Thyroid gland (tissue), 4 donors: ENCODE measurements at regions not wholly inside any gene's neighbourhood (a gene's known extent, or its start where the extent isn't known, plus 50 kb on each side); places are given as distances from the start of the nearest gene placed in this dataset.

ENCODE experiments used
- POLR2A ChIP-seq, 2 donors: fragments of 450-650 bp; IDR thresholded peaks; one replicate each; pipeline ENCODE4 v1.6.1; 2017; ENCODE audit warnings: antibody characterized with exemption in 2 of 2, mild to moderate bottlenecking in 2 of 2, moderate library complexity in 1 of 2
- TF ChIP-seq, protein P1 (sequence below), 6 experiments: fragments of 200-600 bp in 3 of 6; fragments of 450-650 bp in 3 of 6; sonication (generic) in 3 of 6; IDR thresholded peaks; one replicate each; pipeline ENCODE4 v1.5.1; 2016 to 2019; ENCODE audit warnings: antibody characterized with exemption in 6 of 6, mild to moderate bottlenecking in 2 of 6, inconsistent platforms in 1 of 6, moderate library complexity in 1 of 6

DNA sequence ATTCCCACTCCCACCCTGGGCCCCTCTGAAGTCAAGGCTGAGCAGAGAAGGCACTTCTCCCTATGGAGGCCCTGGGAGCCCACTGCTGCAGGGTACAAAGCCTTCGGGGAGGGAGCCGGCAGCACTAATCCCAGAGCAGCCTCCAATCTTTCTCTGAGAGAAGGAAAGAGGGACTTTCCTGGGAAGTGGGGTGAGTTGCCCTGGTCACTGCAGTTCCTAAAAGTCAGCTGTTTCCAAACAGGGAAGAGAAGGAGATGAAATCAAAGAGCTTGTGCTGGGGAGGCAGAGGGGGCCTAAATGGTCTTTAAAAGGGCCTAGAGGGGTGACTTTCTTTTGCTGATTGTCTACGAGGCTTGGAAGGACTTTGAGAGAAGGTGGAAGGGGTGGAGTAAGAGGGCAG is 264.7 kb downstream of the TNS1 start:
- no peak for TF ChIP-seq POLR2A (IDR thresholded peaks at IDR 0.05)
- TF ChIP-seq, protein P1, sequence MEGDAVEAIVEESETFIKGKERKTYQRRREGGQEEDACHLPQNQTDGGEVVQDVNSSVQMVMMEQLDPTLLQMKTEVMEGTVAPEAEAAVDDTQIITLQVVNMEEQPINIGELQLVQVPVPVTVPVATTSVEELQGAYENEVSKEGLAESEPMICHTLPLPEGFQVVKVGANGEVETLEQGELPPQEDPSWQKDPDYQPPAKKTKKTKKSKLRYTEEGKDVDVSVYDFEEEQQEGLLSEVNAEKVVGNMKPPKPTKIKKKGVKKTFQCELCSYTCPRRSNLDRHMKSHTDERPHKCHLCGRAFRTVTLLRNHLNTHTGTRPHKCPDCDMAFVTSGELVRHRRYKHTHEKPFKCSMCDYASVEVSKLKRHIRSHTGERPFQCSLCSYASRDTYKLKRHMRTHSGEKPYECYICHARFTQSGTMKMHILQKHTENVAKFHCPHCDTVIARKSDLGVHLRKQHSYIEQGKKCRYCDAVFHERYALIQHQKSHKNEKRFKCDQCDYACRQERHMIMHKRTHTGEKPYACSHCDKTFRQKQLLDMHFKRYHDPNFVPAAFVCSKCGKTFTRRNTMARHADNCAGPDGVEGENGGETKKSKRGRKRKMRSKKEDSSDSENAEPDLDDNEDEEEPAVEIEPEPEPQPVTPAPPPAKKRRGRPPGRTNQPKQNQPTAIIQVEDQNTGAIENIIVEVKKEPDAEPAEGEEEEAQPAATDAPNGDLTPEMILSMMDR (IDR thresholded peaks at IDR 0.05) = no peak
